HEK293 (cell line): ENCODE measurements at regions not wholly inside any gene's neighbourhood (a gene's known extent, or its start where the extent isn't known, plus 50 kb on each side); places are given as distances from the start of the nearest gene placed in this dataset.

ENCODE experiments used
- CTCF ChIA-PET: fragments of 350-600 bp; formaldehyde crosslinking; extraction: SDS; loops from one replicate; lab custom pipeline; 2021; ENCODE audit warnings: antibody characterized with exemption; lab: Yijun Ruan, JAX
- POLR2A ChIA-PET: fragments of 300-600 bp; formaldehyde crosslinking; extraction: SDS; loops from one replicate; lab custom pipeline; 2020; ENCODE audit warnings: antibody characterized with exemption, inconsistent platforms; lab: Yijun Ruan, JAX
- H3K27ac ChIP-seq: fragments of 200-500 bp; sonication (Bioruptor generic); 2 replicates; pipeline ENCODE4 v1.5.1; 2014; ENCODE audit warnings: low read depth, low read length, control low read depth, inconsistent platforms; ENCODE audit errors: extremely low read depth
- H3K36me3 ChIP-seq, 2 experiments: fragments of 200-500 bp in 1 of 2; sonication (Bioruptor generic) in 1 of 2; 1 replicate in 1 of 2; 2 replicates in 1 of 2; pipeline ENCODE4 v1.5.1; 2014 to 2017; ENCODE audit warnings: inconsistent platforms in 2 of 2, low read length in 2 of 2; ENCODE audit not compliant: control insufficient read depth in 2 of 2, insufficient read depth in 1 of 2
- H3K4me1 ChIP-seq: fragments of 200-500 bp; sonication (Bioruptor generic); 2 replicates; pipeline ENCODE4 v1.5.1; 2014; ENCODE audit warnings: mild to moderate bottlenecking, low read length, inconsistent platforms; ENCODE audit not compliant: control insufficient read depth, insufficient read depth
- H3K4me3 ChIP-seq: 2 replicates; pipeline ENCODE4 v1.5.1; 2011; ENCODE audit warnings: low read depth, mild to moderate bottlenecking, control low read depth, low read length, moderate library complexity
- H3K9me3 ChIP-seq: fragments of 200-500 bp; sonication (Bioruptor generic); 2 replicates; pipeline ENCODE4 v1.5.1; 2014; ENCODE audit warnings: low read depth, low read length, inconsistent platforms; ENCODE audit not compliant: control insufficient read depth, insufficient read depth
- ATF2 ChIP-seq: fragments of 450-650 bp; formaldehyde crosslinking; IDR thresholded peaks from 2 replicates; pipeline ENCODE4 v1.5.1; 2016; ENCODE audit warnings: missing biosample characterization, missing genetic modification characterization, low read depth
- GLI4 ChIP-seq: fragments of 450-650 bp; formaldehyde crosslinking; IDR thresholded peaks from 2 replicates; pipeline ENCODE4 v1.5.1; 2016; ENCODE audit warnings: missing biosample characterization, missing genetic modification characterization
- SP2 ChIP-seq: fragments of 450-650 bp; formaldehyde crosslinking; IDR thresholded peaks from 2 replicates; pipeline ENCODE4 v1.5.1; 2016; ENCODE audit warnings: missing biosample characterization, missing genetic modification characterization
- ZEB2 ChIP-seq: fragments of 450-650 bp; formaldehyde crosslinking; IDR thresholded peaks from 2 replicates; pipeline ENCODE4 v1.5.1; 2016; ENCODE audit warnings: missing biosample characterization, missing genetic modification characterization
- ZFP41 ChIP-seq: fragments of 450-650 bp; formaldehyde crosslinking; IDR thresholded peaks from 2 replicates; pipeline ENCODE4 v1.5.1; 2016; ENCODE audit warnings: missing biosample characterization, missing genetic modification characterization, borderline replicate concordance
- ZNF155 ChIP-seq: fragments of 450-650 bp; formaldehyde crosslinking; IDR thresholded peaks from 2 replicates; pipeline ENCODE4 v1.5.1; 2016; ENCODE audit warnings: missing biosample characterization, missing genetic modification characterization
- ZNF16 ChIP-seq: fragments of 450-650 bp; formaldehyde crosslinking; IDR thresholded peaks from 2 replicates; pipeline ENCODE4 v1.5.1; 2016; ENCODE audit warnings: low read depth, missing biosample characterization, missing genetic modification characterization
- ZNF18 ChIP-seq: fragments of 450-650 bp; formaldehyde crosslinking; IDR thresholded peaks from 2 replicates; pipeline ENCODE4 v1.5.1; 2016; ENCODE audit warnings: missing biosample characterization, missing genetic modification characterization
- ZNF23 ChIP-seq: fragments of 450-650 bp; formaldehyde crosslinking; IDR thresholded peaks from 2 replicates; pipeline ENCODE4 v1.5.1; 2016; ENCODE audit warnings: missing biosample characterization, missing genetic modification characterization, borderline replicate concordance
- ZNF239 ChIP-seq: fragments of 450-650 bp; formaldehyde crosslinking; IDR thresholded peaks from 2 replicates; pipeline ENCODE4 v1.5.1; 2016; ENCODE audit warnings: missing biosample characterization, missing genetic modification characterization
- ZNF302 ChIP-seq: fragments of 450-650 bp; formaldehyde crosslinking; IDR thresholded peaks from 2 replicates; pipeline ENCODE4 v1.5.1; 2016; ENCODE audit warnings: missing biosample characterization, missing genetic modification characterization, low read depth
- ZNF449 ChIP-seq: fragments of 450-650 bp; formaldehyde crosslinking; IDR thresholded peaks from 2 replicates; pipeline ENCODE4 v1.5.1; 2017; ENCODE audit warnings: missing biosample characterization, mild to moderate bottlenecking, missing genetic modification characterization, moderate library complexity
- ZNF510 ChIP-seq: fragments of 450-650 bp; formaldehyde crosslinking; IDR thresholded peaks from 2 replicates; pipeline ENCODE4 v1.5.1; 2018; ENCODE audit warnings: mild to moderate bottlenecking, missing genetic modification characterization, missing biosample characterization; ENCODE audit not compliant: insufficient replicate concordance
- ZNF580 ChIP-seq: fragments of 450-650 bp; formaldehyde crosslinking; IDR thresholded peaks from 2 replicates; pipeline ENCODE4 v1.5.1; 2016; ENCODE audit warnings: missing biosample characterization, missing genetic modification characterization
- ZNF792 ChIP-seq: fragments of 450-650 bp; formaldehyde crosslinking; IDR thresholded peaks from 2 replicates; pipeline ENCODE4 v1.5.1; 2016; ENCODE audit warnings: missing biosample characterization, missing genetic modification characterization
- ZSCAN4 ChIP-seq: fragments of 450-650 bp; formaldehyde crosslinking; IDR thresholded peaks from 2 replicates; pipeline ENCODE4 v1.5.1; 2017; ENCODE audit warnings: missing biosample characterization, missing genetic modification characterization

- TF ChIP-seq ATF2 (tag by site-specific recombination): no peak
- TF ChIP-seq GLI4 (tag by site-specific recombination): no peak
- no peak for TF ChIP-seq ZNF18 (tag by site-specific recombination)
- TF ChIP-seq ZNF792 (tag by site-specific recombination): no peak
- no peak for TF ChIP-seq ZNF302
- TF ChIP-seq SP2 (tag by site-specific recombination): no peak
- TF ChIP-seq ZEB2 (tag by site-specific recombination): no peak
- no peak for TF ChIP-seq ZFP41 (tag by site-specific recombination)
- no peak for TF ChIP-seq ZNF23 (tag by site-specific recombination)
Observed at GRCh38 chr2:128491692-128492244, 173.1 kb upstream of the HS6ST1 start (continued).

- ChIA-PET POLR2A (no interaction called here), CTCF (interaction anchor here (0.6 kb wide), 1 partner anchor 233 kb away, joined by 3 read pairs; no protein-coding TSS in a partner anchor)
- no peaks in the 10 kb centered on the region for H3K9me3 ChIP-seq
- H3K36me3 ChIP-seq: no peaks in the 10 kb centered on the region
- no peak overlapping the region for H3K4me3 ChIP-seq
- TF ChIP-seq ZNF510 (tag by site-specific recombination): no peak
- TF ChIP-seq ZNF239 (tag by site-specific recombination): no peak
- no peak for TF ChIP-seq ZNF449
- no peak for TF ChIP-seq ZSCAN4 (tag by site-specific recombination)
- no peaks in the 10 kb centered on the region for H3K4me1 ChIP-seq
- no peak overlapping the region for H3K27ac ChIP-seq
Observed at GRCh38 chr2:128492966-128493811, 174.5 kb upstream of the HS6ST1 start.

GRCh38 chr2:128493880-128494279 lies 175.2 kb upstream of the HS6ST1 start:
- ChIA-PET CTCF (no interaction called here), POLR2A (no interaction called here)
- H3K36me3 ChIP-seq: no peaks in the 10 kb centered on the region
- H3K9me3 ChIP-seq: no peaks in the 10 kb centered on the region
- TF ChIP-seq ZNF580 (no peak), ZNF155 (tag by site-specific recombination) (no peak), ZNF16 (tag by site-specific recombination) (no peak)
- TF ChIP-seq, all 188 proteins: peak for 0
- no peaks in the 10 kb centered on the region for H3K4me1 ChIP-seq
- no peak overlapping the region for H3K27ac ChIP-seq
- H3K4me3 ChIP-seq: no peak overlapping the region
